GM18520 (cell line): ENCODE measurements at regions not wholly inside any gene's neighbourhood (a gene's known extent, or its start where the extent isn't known, plus 50 kb on each side); places are given as distances from the start of the nearest gene placed in this dataset.
"Not testable (repeated sequence)": the region's sequence is repeated elsewhere in the genome, so short reads cannot be mapped to it uniquely, and the experiment has no call there.

ENCODE experiments used
- ATAC-seq: cut with Tn5 transposase; IDR thresholded peaks from one replicate; pipeline ENCODE4 v1.9.1; 2021; ENCODE audit not compliant: unreplicated experiment

- ATAC-seq, result no peak
Measured at GRCh38 chr5:93359296-93359959, 221.6 kb downstream of the NR2F1-AS1 start.

- no peak for ATAC-seq
Measured at GRCh38 chr5:93358176-93358575, 222.8 kb downstream of the NR2F1-AS1 start.

- no peak for ATAC-seq
Measured at GRCh38 chr5:93357686-93358085, 223.3 kb downstream of the NR2F1-AS1 start.

GRCh38 chr5:93355691-93356090 is 225.3 kb downstream of the NR2F1-AS1 start:
- ATAC-seq, result no peak

- no peak for ATAC-seq
Measured at GRCh38 chr5:93352186-93352585, 228.8 kb downstream of the NR2F1-AS1 start.

GRCh38 chr5:93349613-93350012 is 231.4 kb downstream of the NR2F1-AS1 start:
- ATAC-seq, result peak; percentile 61

GRCh38 chr5:93348231-93348630 is 232.8 kb downstream of the NR2F1-AS1 start:
- no peak for ATAC-seq

GRCh38 chr5:93346850-93347249 is 234.2 kb downstream of the NR2F1-AS1 start:
- not testable (repeated sequence) for ATAC-seq

- ATAC-seq, result no peak
Measured at GRCh38 chr5:93346301-93346700, 234.7 kb downstream of the NR2F1-AS1 start.

GRCh38 chr5:93343570-93343969 is 237.4 kb downstream of the NR2F1-AS1 start:
- ATAC-seq, result peak; percentile 92

GRCh38 chr5:93342563-93343061 is 238.4 kb downstream of the NR2F1-AS1 start:
- peak; percentile 42 for ATAC-seq

GRCh38 chr5:93340881-93341280 is 240.1 kb downstream of the NR2F1-AS1 start:
- no peak for ATAC-seq

- ATAC-seq, result no peak
Measured at GRCh38 chr5:93337138-93337537, 243.9 kb downstream of the NR2F1-AS1 start.

- peak; percentile 39 for ATAC-seq
Measured at GRCh38 chr5:93336330-93337110, 244.5 kb downstream of the NR2F1-AS1 start.

GRCh38 chr5:93331863-93332262 is 249.2 kb downstream of the NR2F1-AS1 start:
- no peak for ATAC-seq

GRCh38 chr5:93331241-93331640 is 249.8 kb downstream of the NR2F1-AS1 start:
- ATAC-seq, result no peak

- no peak for ATAC-seq
Measured at GRCh38 chr5:93330506-93330905, 250.5 kb downstream of the NR2F1-AS1 start.

- ATAC-seq, result no peak
Measured at GRCh38 chr5:93329756-93330155, 251.3 kb downstream of the NR2F1-AS1 start.

GRCh38 chr5:93328833-93329232 is 252.2 kb downstream of the NR2F1-AS1 start:
- ATAC-seq, result no peak

GRCh38 chr5:93327605-93328004 is 253.4 kb downstream of the NR2F1-AS1 start:
- ATAC-seq, result no peak

GRCh38 chr5:93325946-93326345 is 255.1 kb downstream of the NR2F1-AS1 start:
- no peak for ATAC-seq
